ENCODE measurements at regions not wholly inside any gene's neighbourhood (a gene's known extent, or its start where the extent isn't known, plus 50 kb on each side); places are given as distances from the start of the nearest gene placed in this dataset.

- H3K27ac Mint-ChIP-seq: no peak overlapping the region
- H3K27me3 Mint-ChIP-seq: peaks cover 0 to 4% (median 0%) of the 10 kb centered on the region in 5 donors
- CTCF ChIA-PET: no interaction called here
- intact Hi-C loops (cut with micrococcal nuclease): no loop called here
- POLR2A ChIA-PET: no interaction called here
- H3K36me3 ChIP-seq (ENCODE audit: control insufficient read depth in 2 of 3, insufficient read depth in 3 of 3, low read length in 3 of 3): no peaks in the 10 kb centered on the region
- H3K9me3 ChIP-seq (ENCODE audit: control insufficient read depth in 2 of 3, low read length in 3 of 3): no peaks in the 10 kb centered on the region
- H3K4me3 Mint-ChIP-seq: no peak overlapping the region
- DNase-seq (no peak), ATAC-seq (no peak)
- no peak overlapping the region for H3K27ac ChIP-seq (ENCODE audit: low read depth, low read length)
- no peak overlapping the region for H3K4me3 ChIP-seq (ENCODE audit: low read length)
- H3K4me1 ChIP-seq (ENCODE audit: control insufficient read depth in 2 of 2, insufficient read depth in 2 of 2, low read length in 2 of 2): no peaks in the 10 kb centered on the region
- peaks cover 0 to 5% (median 0%) of the 10 kb centered on the region in 5 donors for H3K36me3 Mint-ChIP-seq
- H3K9me3 Mint-ChIP-seq: peaks cover 4 to 25% (median 10%) of the 10 kb centered on the region in 11 donors
- no peaks in the 10 kb centered on the region for H3K27me3 ChIP-seq (ENCODE audit: control insufficient read depth in 2 of 2, insufficient read depth in 2 of 2, low read length in 2 of 2)
- no peaks in the 10 kb centered on the region for H3K4me1 Mint-ChIP-seq
Measured at GRCh38 chr16:65604771-65605170, 482.9 kb upstream of the CDH11 start.

GRCh38 chr16:65601781-65602180, 479.9 kb upstream of the CDH11 start:
- Histone ChIP-seq H3K27me3 (ENCODE audit: control insufficient read depth in 2 of 2, insufficient read depth in 2 of 2, low read length in 2 of 2) (no peaks in the 10 kb centered on the region), H3K4me3 (ENCODE audit: low read length) (no peak overlapping the region), H3K9me3 (ENCODE audit: control insufficient read depth in 2 of 3, low read length in 3 of 3) (no peaks in the 10 kb centered on the region), H3K36me3 (ENCODE audit: control insufficient read depth in 2 of 3, insufficient read depth in 3 of 3, low read length in 3 of 3) (no peaks in the 10 kb centered on the region), H3K4me1 (ENCODE audit: control insufficient read depth in 2 of 2, insufficient read depth in 2 of 2, low read length in 2 of 2) (no peaks in the 10 kb centered on the region), H3K27ac (ENCODE audit: low read depth, low read length) (no peak overlapping the region)
- ChIA-PET POLR2A (no interaction called here), CTCF (no interaction called here)
- ATAC-seq (no peak), DNase-seq (no peak)
- intact Hi-C loops (cut with micrococcal nuclease): no loop called here
- no peak overlapping the region for H3K27ac Mint-ChIP-seq
- no peaks in the 10 kb centered on the region for H3K4me1 Mint-ChIP-seq
- H3K36me3 Mint-ChIP-seq: peaks cover 0 to 5% (median 0%) of the 10 kb centered on the region in 5 donors
- H3K4me3 Mint-ChIP-seq: no peak overlapping the region
- peaks cover 4 to 29% (median 10%) of the 10 kb centered on the region in 11 donors for H3K9me3 Mint-ChIP-seq
- peaks cover 0 to 4% (median 0%) of the 10 kb centered on the region in 5 donors for H3K27me3 Mint-ChIP-seq

GRCh38 chr16:65600629-65601028, 478.8 kb upstream of the CDH11 start:
- peaks cover 0 to 5% (median 0%) of the 10 kb centered on the region in 5 donors for H3K36me3 Mint-ChIP-seq
- DNase-seq (no peak), ATAC-seq (no peak)
- H3K9me3 Mint-ChIP-seq: peaks cover 4 to 30% (median 10%) of the 10 kb centered on the region in 11 donors
- intact Hi-C loops (cut with micrococcal nuclease): no loop called here
- Histone ChIP-seq H3K27me3 (ENCODE audit: control insufficient read depth in 2 of 2, insufficient read depth in 2 of 2, low read length in 2 of 2) (no peaks in the 10 kb centered on the region), H3K27ac (ENCODE audit: low read depth, low read length) (no peak overlapping the region), H3K36me3 (ENCODE audit: control insufficient read depth in 2 of 3, insufficient read depth in 3 of 3, low read length in 3 of 3) (no peaks in the 10 kb centered on the region), H3K9me3 (ENCODE audit: control insufficient read depth in 2 of 3, low read length in 3 of 3) (no peaks in the 10 kb centered on the region), H3K4me3 (ENCODE audit: low read length) (no peak overlapping the region), H3K4me1 (ENCODE audit: control insufficient read depth in 2 of 2, insufficient read depth in 2 of 2, low read length in 2 of 2) (no peaks in the 10 kb centered on the region)
- no peak overlapping the region for H3K4me3 Mint-ChIP-seq
- peaks cover 0 to 4% (median 0%) of the 10 kb centered on the region in 5 donors for H3K27me3 Mint-ChIP-seq
- POLR2A ChIA-PET: no interaction called here
- H3K27ac Mint-ChIP-seq: no peak overlapping the region
- H3K4me1 Mint-ChIP-seq: no peaks in the 10 kb centered on the region
- CTCF ChIA-PET: no interaction called here

GRCh38 chr16:65600046-65600445, 478.2 kb upstream of the CDH11 start:
- ATAC-seq: no peak
- no peaks in the 10 kb centered on the region for H3K27me3 ChIP-seq (ENCODE audit: control insufficient read depth in 2 of 2, insufficient read depth in 2 of 2, low read length in 2 of 2)
- no peak overlapping the region for H3K4me3 Mint-ChIP-seq
- H3K27me3 Mint-ChIP-seq: peaks cover 0 to 4% (median 0%) of the 10 kb centered on the region in 5 donors
- H3K4me3 ChIP-seq (ENCODE audit: low read length): no peak overlapping the region
- peaks cover 0 to 5% (median 0%) of the 10 kb centered on the region in 5 donors for H3K36me3 Mint-ChIP-seq
- H3K36me3 ChIP-seq (ENCODE audit: control insufficient read depth in 2 of 3, insufficient read depth in 3 of 3, low read length in 3 of 3): no peaks in the 10 kb centered on the region
- CTCF ChIA-PET: no interaction called here
- H3K9me3 ChIP-seq (ENCODE audit: control insufficient read depth in 2 of 3, low read length in 3 of 3): no peaks in the 10 kb centered on the region
- H3K27ac ChIP-seq (ENCODE audit: low read depth, low read length): no peak overlapping the region
- POLR2A ChIA-PET: no interaction called here
- H3K4me1 Mint-ChIP-seq: no peaks in the 10 kb centered on the region
- peaks cover 3 to 33% (median 10%) of the 10 kb centered on the region in 11 donors for H3K9me3 Mint-ChIP-seq
- DNase-seq: no peak
- intact Hi-C loops (cut with micrococcal nuclease): no loop called here
- H3K27ac Mint-ChIP-seq: no peak overlapping the region
- H3K4me1 ChIP-seq (ENCODE audit: control insufficient read depth in 2 of 2, insufficient read depth in 2 of 2, low read length in 2 of 2): no peaks in the 10 kb centered on the region

- ChIA-PET CTCF (no interaction called here), POLR2A (no interaction called here)
- Mint-ChIP-seq H3K9me3 (peaks cover 0 to 29% (median 10%) of the 10 kb centered on the region in 11 donors), H3K4me1 (no peaks in the 10 kb centered on the region), H3K4me3 (no peak overlapping the region), H3K27me3 (peaks cover 0 to 4% (median 0%) of the 10 kb centered on the region in 5 donors), H3K27ac (no peak overlapping the region), H3K36me3 (peaks cover 0 to 5% (median 0%) of the 10 kb centered on the region in 5 donors)
- H3K4me3 ChIP-seq (ENCODE audit: low read length): no peak overlapping the region
- no peaks in the 10 kb centered on the region for H3K27me3 ChIP-seq (ENCODE audit: control insufficient read depth in 2 of 2, insufficient read depth in 2 of 2, low read length in 2 of 2)
- no peak overlapping the region for H3K27ac ChIP-seq (ENCODE audit: low read depth, low read length)
- no peaks in the 10 kb centered on the region for H3K4me1 ChIP-seq (ENCODE audit: control insufficient read depth in 2 of 2, insufficient read depth in 2 of 2, low read length in 2 of 2)
- H3K36me3 ChIP-seq (ENCODE audit: control insufficient read depth in 2 of 3, insufficient read depth in 3 of 3, low read length in 3 of 3): no peaks in the 10 kb centered on the region
- no peak for ATAC-seq
- intact Hi-C loops (cut with micrococcal nuclease): no loop called here
- no peak for DNase-seq
- no peaks in the 10 kb centered on the region for H3K9me3 ChIP-seq (ENCODE audit: control insufficient read depth in 2 of 3, low read length in 3 of 3)
Measured at GRCh38 chr16:65598621-65599020, 476.8 kb upstream of the CDH11 start.

GRCh38 chr16:65583498-65583897, 461.6 kb upstream of the CDH11 start:
- H3K4me1 ChIP-seq (ENCODE audit: control insufficient read depth in 2 of 2, insufficient read depth in 2 of 2, low read length in 2 of 2): no peaks in the 10 kb centered on the region
- CTCF ChIA-PET: no interaction called here
- DNase-seq (no peak), ATAC-seq (no peak)
- no peaks in the 10 kb centered on the region for H3K36me3 ChIP-seq (ENCODE audit: control insufficient read depth in 2 of 3, insufficient read depth in 3 of 3, low read length in 3 of 3)
- Mint-ChIP-seq H3K36me3 (no peaks in the 10 kb centered on the region), H3K4me3 (no peak overlapping the region), H3K9me3 (peaks cover 0 to 9% (median 0%) of the 10 kb centered on the region in 11 donors), H3K4me1 (no peaks in the 10 kb centered on the region), H3K27ac (no peak overlapping the region), H3K27me3 (no peaks in the 10 kb centered on the region)
- no peaks in the 10 kb centered on the region for H3K27me3 ChIP-seq (ENCODE audit: control insufficient read depth in 2 of 2, insufficient read depth in 2 of 2, low read length in 2 of 2)
- no peak overlapping the region for H3K27ac ChIP-seq (ENCODE audit: low read depth, low read length)
- intact Hi-C loops (cut with micrococcal nuclease): no loop called here
- no peak overlapping the region for H3K4me3 ChIP-seq (ENCODE audit: low read length)
- POLR2A ChIA-PET: no interaction called here
- no peaks in the 10 kb centered on the region for H3K9me3 ChIP-seq (ENCODE audit: control insufficient read depth in 2 of 3, low read length in 3 of 3)

- peaks cover 0 to 10% (median 5%) of the 10 kb centered on the region in 11 donors for H3K9me3 Mint-ChIP-seq
- H3K27me3 Mint-ChIP-seq: no peaks in the 10 kb centered on the region
- no peak overlapping the region for H3K27ac Mint-ChIP-seq
- peaks cover 0 to 4% (median 0%) of the 10 kb centered on the region in 5 donors for H3K36me3 Mint-ChIP-seq
- Histone ChIP-seq H3K36me3 (ENCODE audit: control insufficient read depth in 2 of 3, insufficient read depth in 3 of 3, low read length in 3 of 3) (no peaks in the 10 kb centered on the region), H3K4me1 (ENCODE audit: control insufficient read depth in 2 of 2, insufficient read depth in 2 of 2, low read length in 2 of 2) (no peaks in the 10 kb centered on the region), H3K4me3 (ENCODE audit: low read length) (no peak overlapping the region), H3K27me3 (ENCODE audit: control insufficient read depth in 2 of 2, insufficient read depth in 2 of 2, low read length in 2 of 2) (no peaks in the 10 kb centered on the region), H3K27ac (ENCODE audit: low read depth, low read length) (no peak overlapping the region), H3K9me3 (ENCODE audit: control insufficient read depth in 2 of 3, low read length in 3 of 3) (no peaks in the 10 kb centered on the region)
- ATAC-seq (no peak), DNase-seq (no peak)
- H3K4me1 Mint-ChIP-seq: no peaks in the 10 kb centered on the region
- intact Hi-C loops (cut with micrococcal nuclease): no loop called here
- CTCF ChIA-PET: no interaction called here
- no peak overlapping the region for H3K4me3 Mint-ChIP-seq
- POLR2A ChIA-PET: no interaction called here
Measured at GRCh38 chr16:65579050-65579449, 457.2 kb upstream of the CDH11 start.

Measured in naive thymus-derived CD4-positive, alpha-beta T cell (primary cell).